Loucy (cell line): ENCODE measurements at regions not wholly inside any gene's neighbourhood (a gene's known extent, or its start where the extent isn't known, plus 50 kb on each side); places are given as distances from the start of the nearest gene placed in this dataset.

Experiments used
- H2AFZ ChIP-seq: fragments of 200-600 bp; sonication (generic); 2 replicates; pipeline ENCODE4 v1.6.0; 2016; ENCODE audit warnings: antibody characterized with exemption, mild to moderate bottlenecking, low read length, moderate library complexity
- H3F3A ChIP-seq: fragments of 200-600 bp; 2 replicates; pipeline ENCODE4 v1.6.0; 2016; ENCODE audit warnings: antibody characterized with exemption, low read depth, mild to moderate bottlenecking
- H3K27me3 ChIP-seq: fragments of 200-600 bp; sonication (generic); 2 replicates; pipeline ENCODE4 v1.6.1; 2014; ENCODE audit warnings: low read length, mild to moderate bottlenecking; ENCODE audit not compliant: insufficient read depth, poor library complexity, severe bottlenecking
- H3K36me3 ChIP-seq: fragments of 200-600 bp; sonication (generic); 2 replicates; pipeline ENCODE4 v1.6.1; 2016; ENCODE audit warnings: low read length; ENCODE audit not compliant: insufficient read depth
- H3K4me1 ChIP-seq: fragments of 200-600 bp; sonication (generic); 2 replicates; pipeline ENCODE4 v1.5.1; 2014; ENCODE audit warnings: low read length, mild to moderate bottlenecking; ENCODE audit not compliant: insufficient read depth, poor library complexity, severe bottlenecking
- H3K4me2 ChIP-seq: fragments of 200-600 bp; sonication (generic); 2 replicates; pipeline ENCODE4 v1.6.0; 2014; ENCODE audit warnings: antibody characterized with exemption, low read length, low read depth, mild to moderate bottlenecking; ENCODE audit not compliant: poor library complexity, severe bottlenecking
- H3K4me3 ChIP-seq: fragments of 200-600 bp; sonication (generic); 2 replicates; pipeline ENCODE4 v1.5.1; 2014; ENCODE audit warnings: low read length, mild to moderate bottlenecking, mixed read lengths; ENCODE audit not compliant: poor library complexity, severe bottlenecking
- H3K79me2 ChIP-seq: fragments of 200-600 bp; sonication (generic); 2 replicates; pipeline ENCODE4 v1.6.1; 2014; ENCODE audit warnings: low read length; ENCODE audit not compliant: insufficient read depth
- H3K9ac ChIP-seq: fragments of 200-600 bp; sonication (generic); 2 replicates; pipeline ENCODE4 v1.6.0; 2014; ENCODE audit warnings: mild to moderate bottlenecking, low read depth, low read length, moderate library complexity; ENCODE audit not compliant: poor library complexity, severe bottlenecking
- H3K9me2 ChIP-seq: fragments of 200-600 bp; sonication (generic); replicated peaks from 2 replicates; pipeline ENCODE4 v1.6.1; 2016; ENCODE audit warnings: low read depth, low read length, mixed read lengths
- H3K9me3 ChIP-seq: fragments of 200-600 bp; sonication (generic); 2 replicates; pipeline ENCODE4 v1.6.1; 2014; ENCODE audit warnings: mild to moderate bottlenecking, antibody characterized with exemption, low read length, low read depth; ENCODE audit not compliant: insufficient read depth
- H4K20me1 ChIP-seq: fragments of 200-600 bp; sonication (generic); 2 replicates; pipeline ENCODE4 v1.6.0; 2014; ENCODE audit warnings: antibody characterized with exemption, low read length, mild to moderate bottlenecking; ENCODE audit not compliant: insufficient read depth, poor library complexity, severe bottlenecking
- CTCF ChIP-seq: fragments of 200-600 bp; sonication (generic); conservative IDR thresholded peaks from 2 replicates; pipeline ENCODE4 v1.5.1; 2014; ENCODE audit warnings: mild to moderate bottlenecking, antibody characterized with exemption, low read length
- EZH2phosphoT487 ChIP-seq: fragments of 200-600 bp; IDR thresholded peaks from 2 replicates; pipeline ENCODE4 v1.6.1; 2018; ENCODE audit warnings: antibody characterized with exemption, mild to moderate bottlenecking, moderate library complexity, borderline replicate concordance

- no peak for TF ChIP-seq CTCF
Measured at GRCh38 chr14:48876806-48877340, 709.3 kb downstream of the RPS29 start.

GRCh38 chr14:48874711-48875110 lies 711.5 kb downstream of the RPS29 start:
- no peaks in the 10 kb centered on the region for H3F3A ChIP-seq
- no peak overlapping the region for H3K4me3 ChIP-seq
- TF ChIP-seq CTCF, result no peak
- H3K27me3 ChIP-seq, result no peaks in the 10 kb centered on the region
- H4K20me1 ChIP-seq, result no peaks in the 10 kb centered on the region
- H2AFZ ChIP-seq, result no peak overlapping the region
- H3K9me2 ChIP-seq, result no peaks in the 10 kb centered on the region
- no peaks in the 10 kb centered on the region for H3K79me2 ChIP-seq
- H3K36me3 ChIP-seq, result no peaks in the 10 kb centered on the region
- H3K9me3 ChIP-seq, result no peaks in the 10 kb centered on the region
- no peak overlapping the region for H3K9ac ChIP-seq
- H3K4me1 ChIP-seq, result no peaks in the 10 kb centered on the region
- no peak overlapping the region for H3K4me2 ChIP-seq

More at GRCh38 chr14:48876806-48877340, 709.3 kb downstream of the RPS29 start:
- Histone ChIP-seq H3K9me2 (no peaks in the 10 kb centered on the region), H3K9me3 (no peaks in the 10 kb centered on the region), H4K20me1 (no peaks in the 10 kb centered on the region), H3K4me3 (no peak overlapping the region), H3K36me3 (no peaks in the 10 kb centered on the region), H3K4me1 (no peaks in the 10 kb centered on the region), H2AFZ (no peak overlapping the region), H3K27me3 (no peaks in the 10 kb centered on the region), H3K9ac (no peak overlapping the region), H3K79me2 (no peaks in the 10 kb centered on the region), H3F3A (no peaks in the 10 kb centered on the region), H3K4me2 (no peak overlapping the region)

- no peak for TF ChIP-seq EZH2phosphoT487
- no peak for TF ChIP-seq CTCF
- Histone ChIP-seq H3K27me3 (no peaks in the 10 kb centered on the region), H3K36me3 (no peaks in the 10 kb centered on the region), H3K4me1 (no peaks in the 10 kb centered on the region), H2AFZ (no peak overlapping the region), H3K9me2 (no peaks in the 10 kb centered on the region), H3K9me3 (no peaks in the 10 kb centered on the region), H3K4me2 (no peak overlapping the region), H3K9ac (no peak overlapping the region), H3K4me3 (no peak overlapping the region), H4K20me1 (no peaks in the 10 kb centered on the region), H3F3A (no peaks in the 10 kb centered on the region), H3K79me2 (no peaks in the 10 kb centered on the region)
Measured at GRCh38 chr14:48857366-48857765, 728.8 kb downstream of the RPS29 start.
